SK-N-SH (cell line): ENCODE measurements at regions not wholly inside any gene's neighbourhood (a gene's known extent, or its start where the extent isn't known, plus 50 kb on each side); places are given as distances from the start of the nearest gene placed in this dataset.

Experiments used
- CTCF ChIA-PET: fragments of 300-600, 350-600 bp; formaldehyde crosslinking; extraction: SDS; loops from one replicate; lab custom pipeline; 2021; lab: Yijun Ruan, JAX
- POLR2A ChIA-PET: fragments of 350-600 bp; sonication (Branson Sonifier 250); formaldehyde crosslinking; extraction: SDS; loops from one replicate; lab custom pipeline; 2020; ENCODE audit warnings: antibody characterized with exemption, inconsistent platforms; lab: Yijun Ruan, JAX
- DNase-seq: peaks from one replicate; pipeline ENCODE4 v3.0.0; 2012
- H2AFZ ChIP-seq: fragments of 200-600 bp; sonication (generic); 2 replicates; pipeline ENCODE4 v1.8.1; 2016; ENCODE audit warnings: antibody characterized with exemption, mild to moderate bottlenecking, low read depth
- H3F3A ChIP-seq: fragments of 200-600 bp; sonication (generic); replicated peaks from 2 replicates; pipeline ENCODE3; 2016; ENCODE audit warnings: antibody characterized with exemption, mild to moderate bottlenecking; ENCODE audit not compliant: insufficient read depth
- H3K27ac ChIP-seq, 2 experiments: fragments of 200-500 bp in 1 of 2; fragments of 200-600 bp in 1 of 2; sonication (Bioruptor generic) in 1 of 2; sonication (generic), shearing (Covaris generic) in 1 of 2; 2 replicates each; pipeline versions ENCODE4 v1.5.1 to v1.6.1; 2014 to 2016; ENCODE audit warnings: low read depth in 2 of 2, inconsistent platforms in 1 of 2, low read length in 1 of 2, mild to moderate bottlenecking in 1 of 2, mixed read lengths in 1 of 2
- H3K27me3 ChIP-seq: fragments of 200-600 bp; sonication (generic), shearing (Covaris generic); 2 replicates; pipeline ENCODE4 v1.6.1; 2016; ENCODE audit warnings: mixed run types; ENCODE audit not compliant: insufficient read depth
- H3K36me3 ChIP-seq, 2 experiments: fragments of 200-500 bp in 1 of 2; fragments of 200-600 bp in 1 of 2; sonication (Bioruptor generic) in 1 of 2; sonication (generic) in 1 of 2; replicated peaks in 1 of 2; 2 replicates each; pipeline versions ENCODE3 to v1.5.1; 2014 to 2016; ENCODE audit warnings: low read length in 1 of 2, mild to moderate bottlenecking in 1 of 2; ENCODE audit not compliant: insufficient read depth in 2 of 2, control insufficient read depth in 1 of 2
- H3K4me1 ChIP-seq, 2 experiments: fragments of 200-500 bp in 1 of 2; fragments of 200-600 bp in 1 of 2; sonication (Bioruptor generic) in 1 of 2; sonication (generic), shearing (Covaris generic) in 1 of 2; 2 replicates each; pipeline versions ENCODE4 v1.5.1 to v1.6.1; 2014 to 2016; ENCODE audit warnings: low read depth in 1 of 2, low read length in 1 of 2, mixed run types in 1 of 2; ENCODE audit not compliant: insufficient read depth in 2 of 2, control insufficient read depth in 1 of 2
- H3K4me2 ChIP-seq: fragments of 200-600 bp; sonication (generic), shearing (Covaris generic); 2 replicates; pipeline ENCODE4 v1.6.1; 2017; ENCODE audit warnings: mixed run types
- H3K4me3 ChIP-seq, 2 experiments: fragments of 200-500 bp in 1 of 2; fragments of 200-600 bp in 1 of 2; sonication (Bioruptor generic) in 1 of 2; sonication (generic), shearing (Covaris generic) in 1 of 2; 2 replicates each; pipeline versions ENCODE4 v1.5.1 to v1.8.1; 2014 to 2016; ENCODE audit warnings: low read depth in 2 of 2, inconsistent platforms in 1 of 2, low read length in 1 of 2, mild to moderate bottlenecking in 1 of 2, mixed read lengths in 1 of 2, moderate library complexity in 1 of 2
- H3K79me2 ChIP-seq: fragments of 200-600 bp; sonication (generic); 2 replicates; pipeline ENCODE4 v1.8.1; 2017; ENCODE audit warnings: mild to moderate bottlenecking; ENCODE audit not compliant: insufficient read depth
- H3K9ac ChIP-seq: fragments of 200-600 bp; sonication (generic); 2 replicates; pipeline ENCODE4 v1.6.1; 2017; ENCODE audit warnings: mixed run types
- H3K9me2 ChIP-seq: fragments of 200-600 bp; sonication (generic); 2 replicates; pipeline ENCODE4 v1.6.1; 2017; ENCODE audit warnings: mixed run types
- H3K9me3 ChIP-seq: fragments of 200-600 bp; sonication (generic); 2 replicates; pipeline ENCODE4 v1.6.1; 2017; ENCODE audit warnings: mixed run types, mild to moderate bottlenecking, moderate library complexity
- H4K20me1 ChIP-seq: fragments of 200-600 bp; sonication (generic); 2 replicates; pipeline ENCODE4 v1.6.1; 2017; ENCODE audit warnings: mild to moderate bottlenecking, mixed run types; ENCODE audit not compliant: insufficient read depth
- CTCF ChIP-seq: fragments of 200-600 bp; sonication (generic); IDR thresholded peaks from 2 replicates; pipeline ENCODE4 v1.6.1; 2017; ENCODE audit warnings: antibody characterized with exemption, mild to moderate bottlenecking, moderate library complexity
- ELF1 ChIP-seq: IDR thresholded peaks from 2 replicates; pipeline ENCODE4 v1.4.0; 2012
- FOXM1 ChIP-seq: IDR thresholded peaks from 2 replicates; pipeline ENCODE4 v1.4.0; 2012; ENCODE audit warnings: low read depth, mild to moderate bottlenecking
- GABPA ChIP-seq: IDR thresholded peaks from 2 replicates; pipeline ENCODE4 v1.4.0; 2012; ENCODE audit warnings: low read depth, mild to moderate bottlenecking
- JUND ChIP-seq: IDR thresholded peaks from 2 replicates; pipeline ENCODE4 v1.4.0; 2012
- MEF2A ChIP-seq: IDR thresholded peaks from 2 replicates; pipeline ENCODE4 v1.4.0; 2012; ENCODE audit warnings: low read depth, borderline replicate concordance
- NFIC ChIP-seq: IDR thresholded peaks from 2 replicates; pipeline ENCODE4 v1.4.0; 2012; ENCODE audit warnings: borderline replicate concordance
- NRF1 ChIP-seq: IDR thresholded peaks from 2 replicates; pipeline ENCODE4 v1.6.1; 2012; ENCODE audit warnings: low read depth, mild to moderate bottlenecking, low read length
- POLR2AphosphoS5 ChIP-seq: IDR thresholded peaks from 2 replicates; pipeline ENCODE4 v1.6.1; 2012; ENCODE audit warnings: low read depth, low read length
- RCOR1 ChIP-seq: fragments of 150-350 bp; IDR thresholded peaks from 2 replicates; pipeline ENCODE4 v1.6.1; 2017; ENCODE audit warnings: antibody characterized with exemption, low read length
- REST ChIP-seq: IDR thresholded peaks from 2 replicates; pipeline ENCODE4 v1.6.1; 2012; ENCODE audit warnings: mild to moderate bottlenecking, low read depth, low read length, moderate library complexity
- RXRA ChIP-seq: IDR thresholded peaks from 2 replicates; pipeline ENCODE4 v1.4.0; 2012; ENCODE audit warnings: low read depth, mild to moderate bottlenecking, borderline replicate concordance
- SIN3A ChIP-seq: IDR thresholded peaks from 2 replicates; pipeline ENCODE4 v1.6.1; 2012; ENCODE audit warnings: low read depth, mild to moderate bottlenecking, low read length, moderate library complexity, borderline replicate concordance
- TAF1 ChIP-seq: IDR thresholded peaks from 2 replicates; pipeline ENCODE4 v1.6.1; 2012; ENCODE audit warnings: low read depth, mild to moderate bottlenecking, low read length, moderate library complexity, borderline replicate concordance
- TEAD4 ChIP-seq: IDR thresholded peaks from 2 replicates; pipeline ENCODE4 v1.4.0; 2012; ENCODE audit warnings: mild to moderate bottlenecking, borderline replicate concordance; ENCODE audit not compliant: insufficient read depth
- USF2 ChIP-seq: fragments of 150-350 bp; IDR thresholded peaks from 2 replicates; pipeline ENCODE4 v1.6.1; 2017; ENCODE audit warnings: antibody characterized with exemption, low read length, low read depth, borderline replicate concordance
- YY1 ChIP-seq: IDR thresholded peaks from 2 replicates; pipeline ENCODE4 v1.4.0; 2012; ENCODE audit warnings: low read depth, mild to moderate bottlenecking
- WGBS: methylation state at CpG from one replicate; pipeline ENCODE4 v1.1.6; 2017; ENCODE audit warnings: low lambda C conversion rate; 5-methylcytosine and 5-hydroxymethylcytosine counted together

- Histone ChIP-seq H3K9me2 (no peaks in the 10 kb centered on the region), H4K20me1 (no peaks in the 10 kb centered on the region), H2AFZ (no peak overlapping the region), H3K4me2 (no peak overlapping the region), H3K27me3 (no peaks in the 10 kb centered on the region), H3K79me2 (no peaks in the 10 kb centered on the region), H3K9me3 (no peaks in the 10 kb centered on the region), H3K4me1 (no peaks in the 10 kb centered on the region), H3K4me3 (no peak overlapping the region), H3K27ac (no peak overlapping the region), H3F3A (no peaks in the 10 kb centered on the region), H3K9ac (no peak overlapping the region), H3K36me3 (no peaks in the 10 kb centered on the region)
- TF ChIP-seq CTCF (no peak), POLR2AphosphoS5 (no peak), GABPA (no peak), TEAD4 (no peak), REST (no peak), JUND (no peak), TAF1 (no peak)
- POLR2A ChIA-PET: no interaction called here
- no peak for DNase-seq
- CTCF ChIA-PET: no interaction called here
- WGBS: 27% methylated on average over 2 of the region's 2 CpGs
Measured at GRCh38 chr12:112713471-112713870, 78.1 kb upstream of the RPH3A start.

DNA sequence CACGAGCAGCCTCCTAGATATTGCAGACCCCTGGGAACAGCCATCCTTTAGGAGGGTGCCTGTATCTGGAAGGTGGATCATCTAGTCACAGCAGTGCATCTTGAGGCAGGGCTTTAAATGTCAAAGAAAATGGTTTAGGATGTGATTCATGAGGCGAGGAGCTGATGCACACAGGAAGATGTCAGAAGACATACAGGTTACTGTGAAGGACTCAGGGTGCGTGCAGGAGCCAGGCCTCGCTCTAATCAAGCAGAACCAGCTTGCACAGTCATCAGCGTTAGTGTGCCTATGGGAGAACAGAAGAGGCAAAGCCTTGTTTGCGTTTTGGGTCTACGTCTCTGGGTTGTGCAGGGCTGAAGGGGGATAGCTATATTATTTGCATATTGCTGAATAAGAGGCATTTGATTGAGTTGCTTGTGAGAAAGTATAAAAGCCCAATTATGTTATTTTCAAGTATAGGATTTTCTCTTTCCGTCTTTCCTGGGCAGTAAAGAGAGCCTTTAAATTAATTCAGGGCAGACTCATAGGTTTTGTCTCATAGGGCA, 77.3 kb upstream of the RPH3A start:
- Histone ChIP-seq H3K79me2 (no peaks in the 10 kb centered on the region), H3K4me2 (no peak overlapping the region), H3K4me1 (no peaks in the 10 kb centered on the region), H3K36me3 (no peaks in the 10 kb centered on the region), H4K20me1 (no peaks in the 10 kb centered on the region), H3K27me3 (no peaks in the 10 kb centered on the region), H3K9me3 (no peaks in the 10 kb centered on the region), H3K9ac (no peak overlapping the region), H2AFZ (no peak overlapping the region), H3F3A (no peaks in the 10 kb centered on the region), H3K27ac (no peak overlapping the region), H3K4me3 (no peak overlapping the region), H3K9me2 (no peaks in the 10 kb centered on the region)
- WGBS: 56% methylated on average over 8 of the region's 8 CpGs
- ChIA-PET CTCF (no interaction called here), POLR2A (no interaction called here)
- DNase-seq: no peak
- TF ChIP-seq POLR2AphosphoS5 (no peak), FOXM1 (no peak), JUND (no peak), NFIC (no peak), USF2 (no peak), RXRA (no peak), CTCF (no peak), NRF1 (no peak), ELF1 (no peak), SIN3A (no peak), RCOR1 (no peak), MEF2A (no peak), YY1 (no peak)
